SK-N-SH treated with all-trans-retinoic acid at 6 μM for 48 hours (cell line): ENCODE measurements at regions not wholly inside any gene's neighbourhood (a gene's known extent, or its start where the extent isn't known, plus 50 kb on each side); places are given as distances from the start of the nearest gene placed in this dataset.

Experiments used
- ATAC-seq: fragments of 200-7000 bp; cut with Tn5 transposase; 3 replicates; pipeline ENCODE4 v1.9.1; 2020; ENCODE audit warnings: mild to moderate bottlenecking, moderate library complexity
- ARNTL ChIP-seq: fragments of 450-650 bp; formaldehyde crosslinking; IDR thresholded peaks from 2 replicates; pipeline ENCODE4 v1.5.0; 2020; ENCODE audit warnings: low read depth, mild to moderate bottlenecking, moderate library complexity, borderline replicate concordance
- BACH2 ChIP-seq: fragments of 250-450 bp; sonication (Bioruptor Pico); IDR thresholded peaks from 2 replicates; pipeline ENCODE4 v1.9.0; 2021; ENCODE audit warnings: mild to moderate bottlenecking, borderline replicate concordance
- CSDC2 ChIP-seq: fragments of 250-450 bp; sonication (Bioruptor Pico); IDR thresholded peaks from 2 replicates; pipeline ENCODE4 v1.5.0; 2020; ENCODE audit warnings: mild to moderate bottlenecking, moderate library complexity
- ESRRG ChIP-seq: fragments of 250-450 bp; sonication (Bioruptor Pico); IDR thresholded peaks from 2 replicates; pipeline ENCODE4 v1.6.1; 2021; ENCODE audit warnings: mild to moderate bottlenecking
- ISL1 ChIP-seq: fragments of 250-450 bp; sonication (Bioruptor Pico); IDR thresholded peaks from 2 replicates; pipeline ENCODE4 v2.1.2; 2022; ENCODE audit warnings: mild to moderate bottlenecking, moderate library complexity
- OSR1 ChIP-seq: fragments of 250-450 bp; sonication (Bioruptor Pico); IDR thresholded peaks from 2 replicates; pipeline ENCODE4 v1.8.0; 2022; ENCODE audit warnings: moderate library complexity, mild to moderate bottlenecking, inconsistent platforms
- PPARA ChIP-seq: fragments of 250-450 bp; sonication (Bioruptor Pico); IDR thresholded peaks from 2 replicates; pipeline ENCODE4 v1.5.0; 2020; ENCODE audit warnings: mild to moderate bottlenecking, borderline replicate concordance
- RARB ChIP-seq: fragments of 250-450 bp; sonication (Bioruptor Pico); IDR thresholded peaks from 2 replicates; pipeline ENCODE4 v1.8.0; 2021; ENCODE audit warnings: mild to moderate bottlenecking, moderate library complexity
- SNAI2 ChIP-seq: fragments of 250-450 bp; sonication (Bioruptor Pico); IDR thresholded peaks from 2 replicates; pipeline ENCODE4 v1.5.0; 2020; ENCODE audit warnings: mild to moderate bottlenecking, moderate library complexity
- TOX ChIP-seq: fragments of 250-450 bp; sonication (Bioruptor Pico); IDR thresholded peaks from 2 replicates; pipeline ENCODE4 v1.8.0; 2021; ENCODE audit warnings: mild to moderate bottlenecking, moderate library complexity, borderline replicate concordance
- ZC3H10 ChIP-seq: fragments of 250-450 bp; sonication (Bioruptor Pico); IDR thresholded peaks from 2 replicates; pipeline ENCODE4 v1.5.1; 2021; ENCODE audit warnings: mild to moderate bottlenecking, moderate library complexity
- ZFP3 ChIP-seq: fragments of 250-450 bp; sonication (Bioruptor Pico); IDR thresholded peaks from 2 replicates; pipeline ENCODE4 v1.5.0; 2020; ENCODE audit warnings: mild to moderate bottlenecking, moderate library complexity
- ZFP30 ChIP-seq: fragments of 450-650 bp; formaldehyde crosslinking; IDR thresholded peaks from 2 replicates; pipeline ENCODE4 v1.5.0; 2022; ENCODE audit warnings: mild to moderate bottlenecking, moderate library complexity
- ZNF565 ChIP-seq: fragments of 450-650 bp; formaldehyde crosslinking; conservative IDR thresholded peaks from 2 replicates; pipeline ENCODE4 v1.5.0; 2020; ENCODE audit warnings: low read depth, mild to moderate bottlenecking, moderate library complexity
- ZNF70 ChIP-seq: fragments of 450-650 bp; formaldehyde crosslinking; IDR thresholded peaks from 2 replicates; pipeline ENCODE4 v1.5.0; 2020; ENCODE audit warnings: mild to moderate bottlenecking, moderate library complexity
- ZNF8 ChIP-seq: fragments of 450-650 bp; formaldehyde crosslinking; IDR thresholded peaks from 2 replicates; pipeline ENCODE4 v1.5.0; 2020; ENCODE audit warnings: mild to moderate bottlenecking, moderate library complexity
- TF ChIP-seq, protein P1 (sequence below): fragments of 250-450 bp; sonication (Bioruptor Pico); IDR thresholded peaks from 2 replicates; pipeline ENCODE4 v1.5.0; 2020; ENCODE audit warnings: mild to moderate bottlenecking, moderate library complexity
- TF ChIP-seq, protein P2 (sequence below): fragments of 250-450 bp; sonication (Bioruptor Pico); IDR thresholded peaks from 2 replicates; pipeline ENCODE4 v1.5.1; 2021; ENCODE audit warnings: mild to moderate bottlenecking, moderate library complexity
- TF ChIP-seq, protein P3 (sequence below): fragments of 250-450 bp; sonication (Bioruptor Pico); IDR thresholded peaks from 2 replicates; pipeline ENCODE4 v1.8.0; 2021; ENCODE audit warnings: low read depth, mild to moderate bottlenecking, moderate library complexity, borderline replicate concordance
- TF ChIP-seq, protein P4 (sequence below): fragments of 250-450 bp; sonication (Bioruptor Pico); IDR thresholded peaks from 2 replicates; pipeline ENCODE4 v1.5.1; 2020; ENCODE audit warnings: low read depth, mild to moderate bottlenecking, moderate library complexity
- TF ChIP-seq, protein P5 (sequence below): fragments of 250-450 bp; sonication (Bioruptor Pico); IDR thresholded peaks from 2 replicates; pipeline ENCODE4 v1.8.0; 2020; ENCODE audit warnings: mild to moderate bottlenecking, moderate library complexity, borderline replicate concordance

DNA sequence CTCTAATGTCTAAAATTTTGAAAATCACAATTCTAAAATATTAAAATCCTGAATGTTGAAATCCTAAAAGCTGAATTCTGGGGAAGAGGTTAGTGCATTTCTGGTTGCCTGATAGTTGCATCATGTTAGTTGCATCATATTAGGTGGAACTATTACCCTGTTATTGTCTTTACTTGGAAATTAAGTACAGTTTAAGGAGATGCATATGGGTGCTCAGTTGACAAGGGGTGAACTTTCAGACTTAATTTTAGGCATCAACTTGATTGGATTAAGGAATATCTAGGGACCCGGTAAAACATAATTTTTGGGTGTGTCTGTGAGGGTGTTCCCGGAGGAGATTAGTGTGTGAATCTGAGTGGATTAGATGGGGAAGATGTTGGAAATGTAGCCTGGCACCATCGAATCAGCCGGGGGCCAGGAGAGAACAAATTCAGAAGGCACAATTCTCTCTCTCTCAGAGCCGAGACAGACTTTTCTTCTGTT is 409.8 kb downstream of the PLCL1 start:
- ATAC-seq = no peak

DNA sequence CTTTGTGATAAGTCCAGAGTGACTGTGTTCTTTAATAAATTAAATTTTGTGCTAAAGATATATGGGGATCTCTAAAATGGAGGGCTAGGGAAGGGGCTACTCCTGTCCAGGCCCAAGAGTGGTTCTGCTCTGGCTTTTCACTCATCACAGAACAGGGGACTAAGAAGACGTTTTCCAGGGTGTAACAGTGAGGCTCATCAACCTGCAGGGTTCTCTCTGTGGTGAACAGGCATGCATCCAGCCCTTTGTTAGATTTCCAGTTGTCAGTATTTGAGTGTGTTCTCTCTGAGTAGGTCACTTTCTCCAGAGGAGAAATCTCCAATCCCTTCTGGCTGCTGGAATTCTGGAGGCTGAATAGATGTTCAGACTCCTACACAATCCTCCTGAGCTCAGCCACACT is 408.9 kb downstream of the PLCL1 start:
- ATAC-seq = no peak
- TF ChIP-seq, protein P1, sequence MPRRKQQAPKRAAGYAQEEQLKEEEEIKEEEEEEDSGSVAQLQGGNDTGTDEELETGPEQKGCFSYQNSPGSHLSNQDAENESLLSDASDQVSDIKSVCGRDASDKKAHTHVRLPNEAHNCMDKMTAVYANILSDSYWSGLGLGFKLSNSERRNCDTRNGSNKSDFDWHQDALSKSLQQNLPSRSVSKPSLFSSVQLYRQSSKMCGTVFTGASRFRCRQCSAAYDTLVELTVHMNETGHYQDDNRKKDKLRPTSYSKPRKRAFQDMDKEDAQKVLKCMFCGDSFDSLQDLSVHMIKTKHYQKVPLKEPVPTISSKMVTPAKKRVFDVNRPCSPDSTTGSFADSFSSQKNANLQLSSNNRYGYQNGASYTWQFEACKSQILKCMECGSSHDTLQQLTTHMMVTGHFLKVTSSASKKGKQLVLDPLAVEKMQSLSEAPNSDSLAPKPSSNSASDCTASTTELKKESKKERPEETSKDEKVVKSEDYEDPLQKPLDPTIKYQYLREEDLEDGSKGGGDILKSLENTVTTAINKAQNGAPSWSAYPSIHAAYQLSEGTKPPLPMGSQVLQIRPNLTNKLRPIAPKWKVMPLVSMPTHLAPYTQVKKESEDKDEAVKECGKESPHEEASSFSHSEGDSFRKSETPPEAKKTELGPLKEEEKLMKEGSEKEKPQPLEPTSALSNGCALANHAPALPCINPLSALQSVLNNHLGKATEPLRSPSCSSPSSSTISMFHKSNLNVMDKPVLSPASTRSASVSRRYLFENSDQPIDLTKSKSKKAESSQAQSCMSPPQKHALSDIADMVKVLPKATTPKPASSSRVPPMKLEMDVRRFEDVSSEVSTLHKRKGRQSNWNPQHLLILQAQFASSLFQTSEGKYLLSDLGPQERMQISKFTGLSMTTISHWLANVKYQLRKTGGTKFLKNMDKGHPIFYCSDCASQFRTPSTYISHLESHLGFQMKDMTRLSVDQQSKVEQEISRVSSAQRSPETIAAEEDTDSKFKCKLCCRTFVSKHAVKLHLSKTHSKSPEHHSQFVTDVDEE (CRISPR knock-in tag) = no peak
- no peak for TF ChIP-seq ZNF70 (CRISPR knock-in tag)
- no peak for TF ChIP-seq ISL1 (CRISPR knock-in tag)
- TF ChIP-seq CSDC2 = no peak
- no peak for TF ChIP-seq ZFP3 (CRISPR knock-in tag)
- TF ChIP-seq, protein P2, sequence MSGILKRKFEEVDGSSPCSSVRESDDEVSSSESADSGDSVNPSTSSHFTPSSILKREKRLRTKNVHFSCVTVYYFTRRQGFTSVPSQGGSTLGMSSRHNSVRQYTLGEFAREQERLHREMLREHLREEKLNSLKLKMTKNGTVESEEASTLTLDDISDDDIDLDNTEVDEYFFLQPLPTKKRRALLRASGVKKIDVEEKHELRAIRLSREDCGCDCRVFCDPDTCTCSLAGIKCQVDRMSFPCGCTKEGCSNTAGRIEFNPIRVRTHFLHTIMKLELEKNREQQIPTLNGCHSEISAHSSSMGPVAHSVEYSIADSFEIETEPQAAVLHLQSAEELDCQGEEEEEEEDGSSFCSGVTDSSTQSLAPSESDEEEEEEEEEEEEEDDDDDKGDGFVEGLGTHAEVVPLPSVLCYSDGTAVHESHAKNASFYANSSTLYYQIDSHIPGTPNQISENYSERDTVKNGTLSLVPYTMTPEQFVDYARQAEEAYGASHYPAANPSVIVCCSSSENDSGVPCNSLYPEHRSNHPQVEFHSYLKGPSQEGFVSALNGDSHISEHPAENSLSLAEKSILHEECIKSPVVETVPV (CRISPR knock-in tag) = no peak
- TF ChIP-seq RARB (CRISPR knock-in tag) = no peak
- TF ChIP-seq, protein P3, sequence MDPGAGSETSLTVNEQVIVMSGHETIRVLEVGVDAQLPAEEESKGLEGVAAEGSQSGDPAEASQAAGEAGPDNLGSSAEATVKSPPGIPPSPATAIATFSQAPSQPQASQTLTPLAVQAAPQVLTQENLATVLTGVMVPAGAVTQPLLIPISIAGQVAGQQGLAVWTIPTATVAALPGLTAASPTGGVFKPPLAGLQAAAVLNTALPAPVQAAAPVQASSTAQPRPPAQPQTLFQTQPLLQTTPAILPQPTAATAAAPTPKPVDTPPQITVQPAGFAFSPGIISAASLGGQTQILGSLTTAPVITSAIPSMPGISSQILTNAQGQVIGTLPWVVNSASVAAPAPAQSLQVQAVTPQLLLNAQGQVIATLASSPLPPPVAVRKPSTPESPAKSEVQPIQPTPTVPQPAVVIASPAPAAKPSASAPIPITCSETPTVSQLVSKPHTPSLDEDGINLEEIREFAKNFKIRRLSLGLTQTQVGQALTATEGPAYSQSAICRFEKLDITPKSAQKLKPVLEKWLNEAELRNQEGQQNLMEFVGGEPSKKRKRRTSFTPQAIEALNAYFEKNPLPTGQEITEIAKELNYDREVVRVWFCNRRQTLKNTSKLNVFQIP = no peak
- no peak for TF ChIP-seq ZNF565
- TF ChIP-seq ZFP30 (CRISPR knock-in tag) = no peak
- no peak for TF ChIP-seq ZC3H10 (CRISPR knock-in tag)
- TF ChIP-seq PPARA (CRISPR knock-in tag) = no peak
- no peak for TF ChIP-seq OSR1
- TF ChIP-seq BACH2 (CRISPR knock-in tag) = no peak
- no peak for TF ChIP-seq TOX (CRISPR knock-in tag)

More for the DNA sequence above, 409.8 kb downstream of the PLCL1 start:
- TF ChIP-seq, protein P4, sequence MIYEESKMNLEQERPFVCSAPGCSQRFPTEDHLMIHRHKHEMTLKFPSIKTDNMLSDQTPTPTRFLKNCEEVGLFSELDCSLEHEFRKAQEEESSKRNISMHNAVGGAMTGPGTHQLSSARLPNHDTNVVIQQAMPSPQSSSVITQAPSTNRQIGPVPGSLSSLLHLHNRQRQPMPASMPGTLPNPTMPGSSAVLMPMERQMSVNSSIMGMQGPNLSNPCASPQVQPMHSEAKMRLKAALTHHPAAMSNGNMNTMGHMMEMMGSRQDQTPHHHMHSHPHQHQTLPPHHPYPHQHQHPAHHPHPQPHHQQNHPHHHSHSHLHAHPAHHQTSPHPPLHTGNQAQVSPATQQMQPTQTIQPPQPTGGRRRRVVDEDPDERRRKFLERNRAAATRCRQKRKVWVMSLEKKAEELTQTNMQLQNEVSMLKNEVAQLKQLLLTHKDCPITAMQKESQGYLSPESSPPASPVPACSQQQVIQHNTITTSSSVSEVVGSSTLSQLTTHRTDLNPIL (CRISPR knock-in tag) = no peak
- TF ChIP-seq ZC3H10 (CRISPR knock-in tag) = no peak
- no peak for TF ChIP-seq CSDC2
- TF ChIP-seq, protein P3 = no peak
- no peak for TF ChIP-seq BACH2 (CRISPR knock-in tag)
- no peak for TF ChIP-seq ISL1 (CRISPR knock-in tag)
- TF ChIP-seq, protein P1 (CRISPR knock-in tag) = no peak
- TF ChIP-seq ZNF70 (CRISPR knock-in tag) = no peak
- no peak for TF ChIP-seq SNAI2 (CRISPR knock-in tag)
- no peak for TF ChIP-seq ZNF8
- TF ChIP-seq, protein P5, sequence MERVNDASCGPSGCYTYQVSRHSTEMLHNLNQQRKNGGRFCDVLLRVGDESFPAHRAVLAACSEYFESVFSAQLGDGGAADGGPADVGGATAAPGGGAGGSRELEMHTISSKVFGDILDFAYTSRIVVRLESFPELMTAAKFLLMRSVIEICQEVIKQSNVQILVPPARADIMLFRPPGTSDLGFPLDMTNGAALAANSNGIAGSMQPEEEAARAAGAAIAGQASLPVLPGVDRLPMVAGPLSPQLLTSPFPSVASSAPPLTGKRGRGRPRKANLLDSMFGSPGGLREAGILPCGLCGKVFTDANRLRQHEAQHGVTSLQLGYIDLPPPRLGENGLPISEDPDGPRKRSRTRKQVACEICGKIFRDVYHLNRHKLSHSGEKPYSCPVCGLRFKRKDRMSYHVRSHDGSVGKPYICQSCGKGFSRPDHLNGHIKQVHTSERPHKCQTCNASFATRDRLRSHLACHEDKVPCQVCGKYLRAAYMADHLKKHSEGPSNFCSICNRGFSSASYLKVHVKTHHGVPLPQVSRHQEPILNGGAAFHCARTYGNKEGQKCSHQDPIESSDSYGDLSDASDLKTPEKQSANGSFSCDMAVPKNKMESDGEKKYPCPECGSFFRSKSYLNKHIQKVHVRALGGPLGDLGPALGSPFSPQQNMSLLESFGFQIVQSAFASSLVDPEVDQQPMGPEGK (CRISPR knock-in tag) = no peak
- no peak for TF ChIP-seq ZNF565
- no peak for TF ChIP-seq ZFP30 (CRISPR knock-in tag)
- TF ChIP-seq OSR1 = no peak
- TF ChIP-seq ARNTL = no peak
- TF ChIP-seq ESRRG (CRISPR knock-in tag) = no peak
- no peak for TF ChIP-seq ZFP3 (CRISPR knock-in tag)
- TF ChIP-seq RARB (CRISPR knock-in tag) = no peak
